Fibroblast of mammary gland (primary cell): ENCODE measurements at regions not wholly inside any gene's neighbourhood (a gene's known extent, or its start where the extent isn't known, plus 50 kb on each side); places are given as distances from the start of the nearest gene placed in this dataset.

Experiments used
- DNase-seq: peaks from one replicate; pipeline ENCODE4 v3.0.0-alpha.2; 2010; ENCODE audit warnings: low read depth
- H3K4me3 ChIP-seq: 2 replicates; pipeline ENCODE4 v1.5.1; 2011; ENCODE audit warnings: low read depth, mild to moderate bottlenecking, low read length, moderate library complexity; ENCODE audit not compliant: control insufficient read depth
- TF ChIP-seq, protein P1 (sequence below): conservative IDR thresholded peaks from 2 replicates; pipeline ENCODE4 v1.5.1; 2011; ENCODE audit warnings: low read depth, low read length, inconsistent platforms; ENCODE audit not compliant: control insufficient read depth, insufficient read depth

DNA sequence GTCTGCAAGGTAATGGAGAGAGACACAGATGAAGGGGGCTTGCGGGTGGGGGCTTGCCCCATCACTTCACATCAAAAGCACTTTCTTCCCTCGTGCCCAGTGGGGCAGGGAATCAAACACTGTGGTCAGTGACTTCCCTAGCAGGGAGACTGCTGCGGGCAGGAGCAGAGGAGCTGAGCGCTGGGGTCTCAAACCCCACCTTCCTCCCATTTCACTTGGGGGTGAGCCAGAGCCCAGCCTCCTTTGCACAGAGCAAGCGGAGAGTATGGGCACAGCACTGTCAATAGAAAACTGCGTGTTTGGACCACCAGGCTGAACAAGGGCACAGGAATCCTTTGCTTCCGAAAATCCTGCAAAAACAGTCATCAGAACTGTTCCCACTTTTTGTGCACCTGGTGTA is 355.8 kb upstream of the MKI67 start:
- no peak overlapping the region for H3K4me3 ChIP-seq
- DNase-seq = no peak
- TF ChIP-seq, protein P1, sequence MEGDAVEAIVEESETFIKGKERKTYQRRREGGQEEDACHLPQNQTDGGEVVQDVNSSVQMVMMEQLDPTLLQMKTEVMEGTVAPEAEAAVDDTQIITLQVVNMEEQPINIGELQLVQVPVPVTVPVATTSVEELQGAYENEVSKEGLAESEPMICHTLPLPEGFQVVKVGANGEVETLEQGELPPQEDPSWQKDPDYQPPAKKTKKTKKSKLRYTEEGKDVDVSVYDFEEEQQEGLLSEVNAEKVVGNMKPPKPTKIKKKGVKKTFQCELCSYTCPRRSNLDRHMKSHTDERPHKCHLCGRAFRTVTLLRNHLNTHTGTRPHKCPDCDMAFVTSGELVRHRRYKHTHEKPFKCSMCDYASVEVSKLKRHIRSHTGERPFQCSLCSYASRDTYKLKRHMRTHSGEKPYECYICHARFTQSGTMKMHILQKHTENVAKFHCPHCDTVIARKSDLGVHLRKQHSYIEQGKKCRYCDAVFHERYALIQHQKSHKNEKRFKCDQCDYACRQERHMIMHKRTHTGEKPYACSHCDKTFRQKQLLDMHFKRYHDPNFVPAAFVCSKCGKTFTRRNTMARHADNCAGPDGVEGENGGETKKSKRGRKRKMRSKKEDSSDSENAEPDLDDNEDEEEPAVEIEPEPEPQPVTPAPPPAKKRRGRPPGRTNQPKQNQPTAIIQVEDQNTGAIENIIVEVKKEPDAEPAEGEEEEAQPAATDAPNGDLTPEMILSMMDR = no peak

DNA sequence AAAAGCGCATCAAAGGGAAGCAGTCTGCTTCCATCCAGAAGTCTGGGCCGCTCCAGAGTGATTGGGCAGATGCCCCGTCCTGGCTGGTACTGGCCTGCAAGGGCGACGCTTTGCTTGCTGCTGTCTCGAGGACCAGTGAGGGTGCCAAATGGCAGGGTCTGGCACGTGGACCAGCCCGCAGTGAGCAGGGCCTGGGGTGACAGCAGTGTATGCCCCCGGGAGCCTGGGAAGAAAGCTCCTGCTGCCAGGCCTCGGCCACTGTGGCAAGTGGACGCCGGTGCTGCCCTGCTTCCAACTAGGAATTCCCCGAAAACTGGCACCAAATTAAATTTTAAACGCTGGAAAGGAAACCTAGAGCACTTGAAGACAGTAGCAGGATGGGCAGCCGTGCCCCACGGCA is 357.0 kb upstream of the MKI67 start:
- TF ChIP-seq, protein P1 = no peak
- no peak overlapping the region for H3K4me3 ChIP-seq
- DNase-seq = no peak

- H3K4me3 ChIP-seq = no peak overlapping the region
- TF ChIP-seq, protein P1 = no peak
- DNase-seq = no peak
Observed at GRCh38 chr10:128484041-128484440, 357.8 kb upstream of the MKI67 start.

GRCh38 chr10:128485701-128486235 is 359.5 kb upstream of the MKI67 start:
- DNase-seq = no peak
- H3K4me3 ChIP-seq = no peak overlapping the region
- TF ChIP-seq, protein P1 = no peak

- H3K4me3 ChIP-seq = no peak overlapping the region
- DNase-seq = no peak
- TF ChIP-seq, protein P1 = no peak
Observed at GRCh38 chr10:128487517-128487916, 361.3 kb upstream of the MKI67 start.

GRCh38 chr10:128489324-128490247 is 363.4 kb upstream of the MKI67 start:
- DNase-seq = no peak
- TF ChIP-seq, protein P1 = no peak
- no peak overlapping the region for H3K4me3 ChIP-seq
